Endothelial cell of umbilical vein (primary cell): ENCODE measurements at regions not wholly inside any gene's neighbourhood (a gene's known extent, or its start where the extent isn't known, plus 50 kb on each side); places are given as distances from the start of the nearest gene placed in this dataset.

Experiments used
- BruUV-seq: library from RNA; stranded (reverse); fragments of 400-500 nt; replicated peaks from 2 replicates; lab custom pipeline; 2021; lab: Mats Ljungman, UMichigan
- CTCF ChIA-PET: fragments of 300-600, 350-600 bp; sonication (Branson Sonifier 250); formaldehyde crosslinking; loops from one replicate; lab custom pipeline; 2021; ENCODE audit warnings: antibody characterized with exemption, inconsistent platforms; lab: Charles Lee
- POLR2A ChIA-PET: fragments of 300-600, 350-600 bp; sonication (Branson Sonifier 250); formaldehyde crosslinking; loops from one replicate; lab custom pipeline; 2021; ENCODE audit warnings: antibody characterized with exemption, inconsistent platforms; lab: Charles Lee
- DNase-seq: peaks from one replicate; pipeline ENCODE4 v3.0.0-alpha.2; 2011; ENCODE audit warnings: low read depth, low spot score
- FAIRE-seq: peaks from 2 replicates; lab custom pipeline; 2011; peaks lifted over from hg19 to GRCh38; lab: Jason Lieb, UNC
- H2AFZ ChIP-seq: 2 replicates; pipeline ENCODE4 v1.6.0; 2012; ENCODE audit warnings: low read depth, low read length, control low read depth, inconsistent platforms
- H3K27ac ChIP-seq: 2 replicates; pipeline ENCODE4 v1.5.1; 2011; ENCODE audit warnings: low read depth, mild to moderate bottlenecking, control low read depth, low read length, moderate library complexity; ENCODE audit not compliant: insufficient read depth
- H3K27me3 ChIP-seq, 2 experiments: 2 replicates each; pipeline versions ENCODE4 v1.6.0 to v1.6.1; 2011; ENCODE audit warnings: low read length in 2 of 2, mixed read lengths in 1 of 2; ENCODE audit not compliant: control insufficient read depth in 2 of 2, insufficient read depth in 2 of 2
- H3K36me3 ChIP-seq, 2 experiments: 2 replicates in 1 of 2; 3 replicates in 1 of 2; pipeline ENCODE4 v1.5.1; 2011; ENCODE audit warnings: low read length in 2 of 2, mild to moderate bottlenecking in 1 of 2, moderate library complexity in 1 of 2; ENCODE audit not compliant: control insufficient read depth in 2 of 2, insufficient read depth in 2 of 2; ENCODE audit errors: extremely low read depth in 1 of 2
- H3K4me1 ChIP-seq: 3 replicates; pipeline ENCODE4 v1.5.1; 2011; ENCODE audit warnings: mild to moderate bottlenecking, low read length; ENCODE audit not compliant: control insufficient read depth, insufficient read depth; ENCODE audit errors: extremely low read depth
- H3K4me2 ChIP-seq: 2 replicates; pipeline ENCODE4 v1.6.1; 2011; ENCODE audit warnings: low read length, control low read depth, mixed read lengths; ENCODE audit not compliant: insufficient read depth
- H3K4me3 ChIP-seq, 3 experiments: fragments of 200-600 bp in 1 of 3; sonication (generic), shearing (Covaris generic) in 1 of 3; replicated peaks in 1 of 3; 2 replicates each; pipeline ENCODE4 v1.5.1; 2011 to 2016; ENCODE audit warnings: control low read depth in 3 of 3, low read length in 3 of 3, mild to moderate bottlenecking in 2 of 3, inconsistent platforms in 1 of 3, low read depth in 1 of 3, moderate library complexity in 1 of 3; ENCODE audit not compliant: insufficient read depth in 1 of 3
- H3K79me2 ChIP-seq: 2 replicates; pipeline ENCODE4 v1.6.0; 2012; ENCODE audit warnings: low read length, inconsistent platforms; ENCODE audit not compliant: control insufficient read depth, insufficient read depth
- H3K9ac ChIP-seq: replicated peaks from 2 replicates; pipeline ENCODE3; 2011; ENCODE audit warnings: low read length, control low read depth; ENCODE audit not compliant: insufficient read depth; ENCODE audit errors: extremely low read depth
- H3K9me1 ChIP-seq: replicated peaks from 3 replicates; pipeline ENCODE4 v1.6.0; 2011; ENCODE audit warnings: mild to moderate bottlenecking, low read length; ENCODE audit not compliant: control insufficient read depth, insufficient read depth; ENCODE audit errors: extremely low read depth
- H3K9me3 ChIP-seq: replicated peaks from 2 replicates; pipeline ENCODE4 v1.5.1; 2012; ENCODE audit warnings: low read length, inconsistent platforms; ENCODE audit not compliant: control insufficient read depth, insufficient read depth
- H4K20me1 ChIP-seq: replicated peaks from 2 replicates; pipeline ENCODE3; 2011; ENCODE audit warnings: mild to moderate bottlenecking, low read length; ENCODE audit not compliant: control insufficient read depth, insufficient read depth; ENCODE audit errors: extremely low read depth
- CTCF ChIP-seq, 2 donors: IDR thresholded peaks; 1 replicate in 1 of 2; 2 replicates in 1 of 2; pipeline ENCODE4 v1.5.1; 2011; ENCODE audit warnings: low read length in 2 of 2, mild to moderate bottlenecking in 2 of 2, moderate library complexity in 2 of 2, control low read depth in 1 of 2, inconsistent platforms in 1 of 2, low read depth in 1 of 2; ENCODE audit not compliant: insufficient read depth in 1 of 2; ENCODE audit errors: extremely low read depth in 1 of 2
- EZH2 ChIP-seq: IDR thresholded peaks from 2 replicates; pipeline ENCODE4 v1.6.1; 2012; ENCODE audit warnings: borderline replicate concordance, low read depth, mild to moderate bottlenecking, moderate library complexity, low read length, inconsistent platforms; ENCODE audit not compliant: severe bottlenecking
- FOS ChIP-seq: IDR thresholded peaks from 2 replicates; pipeline ENCODE4 v1.6.1; 2011; ENCODE audit warnings: mild to moderate bottlenecking, low read length, moderate library complexity, borderline replicate concordance; ENCODE audit not compliant: insufficient read depth
- GATA2 ChIP-seq: IDR thresholded peaks from 2 replicates; pipeline ENCODE4 v1.7.0; 2011; ENCODE audit warnings: low read depth, mild to moderate bottlenecking, moderate library complexity, mixed read lengths, low read length; ENCODE audit not compliant: insufficient read length, insufficient read depth
- JUN ChIP-seq: IDR thresholded peaks from 2 replicates; pipeline ENCODE4 v1.6.1; 2011; ENCODE audit warnings: borderline replicate concordance, low read depth; ENCODE audit not compliant: insufficient read length, insufficient read depth
- MAX ChIP-seq: IDR thresholded peaks from 2 replicates; pipeline ENCODE4 v1.6.1; 2011; ENCODE audit not compliant: insufficient read depth, insufficient read length
- MYC ChIP-seq: IDR thresholded peaks from one replicate; pipeline ENCODE4 v1.6.1; 2011; ENCODE audit warnings: mild to moderate bottlenecking, low read depth, low read length
- POLR2A ChIP-seq: IDR thresholded peaks from 2 replicates; pipeline ENCODE4 v1.6.1; 2012; ENCODE audit warnings: low read depth, mild to moderate bottlenecking, control low read depth, low read length
- POLR2AphosphoS5 ChIP-seq: IDR thresholded peaks from 2 replicates; pipeline ENCODE4 v1.6.1; 2012; ENCODE audit warnings: low read depth, mild to moderate bottlenecking, control low read depth, low read length, moderate library complexity; ENCODE audit not compliant: insufficient read depth
- dilution Hi-C: fragments of 300-500 bp; cut with MboI; formaldehyde crosslinking; loops from one replicate; pipeline ENCODE4 v1.15.0; 2019; ENCODE audit warnings: low sequenced_read_pairs; ENCODE audit not compliant: extremely low pct_ligation_motif_present
- intact Hi-C: fragments of 100-400 bp; cut with micrococcal nuclease; formaldehyde crosslinking; loops from one replicate; pipeline ENCODE4 v1.10.0; 2022

GRCh38 chr5:3033033-3033755 is 281.7 kb upstream of the IRX2 start:
- no peak overlapping the region for H3K27ac ChIP-seq
- ChIA-PET CTCF (no interaction called here), POLR2A (no interaction called here)
- no TSS peak for BruUV-seq
- no peaks in the 10 kb centered on the region for H3K4me1 ChIP-seq
- no peak overlapping the region for H2AFZ ChIP-seq
- peaks cover 3% of the 10 kb centered on the region for H3K9me3 ChIP-seq
- no peaks in the 10 kb centered on the region for H3K9me1 ChIP-seq
- H4K20me1 ChIP-seq, result no peaks in the 10 kb centered on the region
- TF ChIP-seq EZH2 (no peak), FOS (no peak), JUN (no peak)
- H3K79me2 ChIP-seq, result no peaks in the 10 kb centered on the region
- intact Hi-C loops, result no loop called here
- DNase-seq (no peak), FAIRE-seq (no peak)
- no peak overlapping the region for H3K9ac ChIP-seq
- no peak overlapping the region for H3K4me3 ChIP-seq
- H3K36me3 ChIP-seq, result no peaks in the 10 kb centered on the region
- H3K27me3 ChIP-seq, result no peaks in the 10 kb centered on the region
- no peak overlapping the region for H3K4me2 ChIP-seq
- dilution Hi-C loops, result no loop called here

GRCh38 chr5:3032513-3032912 is 281.0 kb upstream of the IRX2 start:
- intact Hi-C loops (no loop called here), dilution Hi-C loops (no loop called here)
- Histone ChIP-seq H3K4me2 (no peak overlapping the region), H4K20me1 (no peaks in the 10 kb centered on the region), H3K27ac (no peak overlapping the region), H3K9me1 (no peaks in the 10 kb centered on the region), H3K79me2 (no peaks in the 10 kb centered on the region), H3K4me1 (no peaks in the 10 kb centered on the region), H3K4me3 (no peak overlapping the region), H3K9me3 (peaks cover 3% of the 10 kb centered on the region), H3K27me3 (no peaks in the 10 kb centered on the region), H3K9ac (no peak overlapping the region), H2AFZ (no peak overlapping the region), H3K36me3 (no peaks in the 10 kb centered on the region)
- no peak for FAIRE-seq
- no TSS peak for BruUV-seq
- POLR2A ChIA-PET, result no interaction called here
- CTCF ChIA-PET, result no interaction called here
- TF ChIP-seq JUN, result no peak
- no peak for TF ChIP-seq POLR2A
- TF ChIP-seq MAX, result no peak
- no peak for TF ChIP-seq MYC
- TF ChIP-seq POLR2AphosphoS5, result no peak
- TF ChIP-seq FOS, result no peak
- no peak for TF ChIP-seq GATA2
- no peak for TF ChIP-seq EZH2
- no peak for TF ChIP-seq CTCF (IDR thresholded peaks at IDR 0.05; ENCODE audit: extremely low read depth in 1 of 2, insufficient read depth in 1 of 2, low read depth in 1 of 2, low read length in 2 of 2)
- no peak for DNase-seq
